ENCODE measurements at regions not wholly inside any gene's neighbourhood (a gene's known extent, or its start where the extent isn't known, plus 50 kb on each side); places are given as distances from the start of the nearest gene placed in this dataset.

- DNase-seq (ENCODE audit: low read depth): no peak
Observed at GRCh38 chr14:89017417-89017816, 193.0 kb downstream of the TTC8 start.

GRCh38 chr14:89022274-89022673 lies 197.8 kb downstream of the TTC8 start:
- no peak for DNase-seq (ENCODE audit: low read depth)

- no peak for DNase-seq (ENCODE audit: low read depth)
Observed at GRCh38 chr14:89024691-89025090, 200.2 kb downstream of the TTC8 start.

GRCh38 chr14:89025561-89026236 lies 201.2 kb downstream of the TTC8 start:
- DNase-seq (ENCODE audit: low read depth): no peak

- DNase-seq (ENCODE audit: low read depth): peak; percentile 11
Observed at GRCh38 chr14:89027097-89027740, 202.8 kb downstream of the TTC8 start.

GRCh38 chr14:89028462-89029134 lies 204.1 kb downstream of the TTC8 start:
- DNase-seq (ENCODE audit: low read depth): no peak

GRCh38 chr14:89029961-89030694 lies 205.7 kb downstream of the TTC8 start:
- no peak for DNase-seq (ENCODE audit: low read depth)

GRCh38 chr14:89030921-89031320 lies 206.5 kb downstream of the TTC8 start:
- no peak for DNase-seq (ENCODE audit: low read depth)

GRCh38 chr14:89032086-89032649 lies 207.7 kb downstream of the TTC8 start:
- DNase-seq (ENCODE audit: low read depth): no peak

- no peak for DNase-seq (ENCODE audit: low read depth)
Observed at GRCh38 chr14:89033756-89034155, 209.3 kb downstream of the TTC8 start.

- DNase-seq (ENCODE audit: low read depth): no peak
Observed at GRCh38 chr14:89036371-89036770, 211.9 kb downstream of the TTC8 start.

GRCh38 chr14:89037065-89037464 lies 212.6 kb downstream of the TTC8 start:
- DNase-seq (ENCODE audit: low read depth): no peak

GRCh38 chr14:89040080-89040459 lies 215.6 kb downstream of the TTC8 start:
- no peak for DNase-seq (ENCODE audit: low read depth)

- DNase-seq (ENCODE audit: low read depth): peak; percentile 33
Observed at GRCh38 chr14:89040460-89041256, 216.2 kb downstream of the TTC8 start.

GRCh38 chr14:89041257-89041582 lies 216.8 kb downstream of the TTC8 start:
- no peak for DNase-seq (ENCODE audit: low read depth)

- no peak for DNase-seq (ENCODE audit: low read depth)
Observed at GRCh38 chr14:89042021-89042420, 217.6 kb downstream of the TTC8 start.

- DNase-seq (ENCODE audit: low read depth): no peak
Observed at GRCh38 chr14:89053303-89053702, 228.9 kb downstream of the TTC8 start.

GRCh38 chr14:89056394-89056793 lies 231.9 kb downstream of the TTC8 start:
- DNase-seq (ENCODE audit: low read depth): no peak

GRCh38 chr14:89058697-89059096 lies 234.2 kb downstream of the TTC8 start:
- DNase-seq (ENCODE audit: low read depth): no peak

GRCh38 chr14:89060191-89060590 lies 235.7 kb downstream of the TTC8 start:
- DNase-seq (ENCODE audit: low read depth): no peak

GRCh38 chr14:89061696-89062095 lies 237.2 kb downstream of the TTC8 start:
- no peak for DNase-seq (ENCODE audit: low read depth)

- no peak for DNase-seq (ENCODE audit: low read depth)
Observed at GRCh38 chr14:89065879-89066278, 241.4 kb downstream of the TTC8 start.

All from T-helper 22 cell (primary cell).